Endothelial cell of umbilical vein (primary cell): ENCODE measurements at regions not wholly inside any gene's neighbourhood (a gene's known extent, or its start where the extent isn't known, plus 50 kb on each side); places are given as distances from the start of the nearest gene placed in this dataset.

Experiments used
- BruUV-seq: library from RNA; stranded (reverse); fragments of 400-500 nt; replicated peaks from 2 replicates; lab custom pipeline; 2021; lab: Mats Ljungman, UMichigan
- CTCF ChIA-PET: fragments of 300-600, 350-600 bp; sonication (Branson Sonifier 250); formaldehyde crosslinking; loops from one replicate; lab custom pipeline; 2021; ENCODE audit warnings: antibody characterized with exemption, inconsistent platforms; lab: Charles Lee
- POLR2A ChIA-PET: fragments of 300-600, 350-600 bp; sonication (Branson Sonifier 250); formaldehyde crosslinking; loops from one replicate; lab custom pipeline; 2021; ENCODE audit warnings: antibody characterized with exemption, inconsistent platforms; lab: Charles Lee
- DNase-seq: peaks from one replicate; pipeline ENCODE4 v3.0.0-alpha.2; 2011; ENCODE audit warnings: low read depth, low spot score
- FAIRE-seq: peaks from 2 replicates; lab custom pipeline; 2011; peaks lifted over from hg19 to GRCh38; lab: Jason Lieb, UNC
- H2AFZ ChIP-seq: 2 replicates; pipeline ENCODE4 v1.6.0; 2012; ENCODE audit warnings: low read depth, low read length, control low read depth, inconsistent platforms
- H3K27ac ChIP-seq: 2 replicates; pipeline ENCODE4 v1.5.1; 2011; ENCODE audit warnings: low read depth, mild to moderate bottlenecking, control low read depth, low read length, moderate library complexity; ENCODE audit not compliant: insufficient read depth
- H3K27me3 ChIP-seq, 2 experiments: 2 replicates each; pipeline versions ENCODE4 v1.6.0 to v1.6.1; 2011; ENCODE audit warnings: low read length in 2 of 2, mixed read lengths in 1 of 2; ENCODE audit not compliant: control insufficient read depth in 2 of 2, insufficient read depth in 2 of 2
- H3K36me3 ChIP-seq, 2 experiments: 2 replicates in 1 of 2; 3 replicates in 1 of 2; pipeline ENCODE4 v1.5.1; 2011; ENCODE audit warnings: low read length in 2 of 2, mild to moderate bottlenecking in 1 of 2, moderate library complexity in 1 of 2; ENCODE audit not compliant: control insufficient read depth in 2 of 2, insufficient read depth in 2 of 2; ENCODE audit errors: extremely low read depth in 1 of 2
- H3K4me1 ChIP-seq: 3 replicates; pipeline ENCODE4 v1.5.1; 2011; ENCODE audit warnings: mild to moderate bottlenecking, low read length; ENCODE audit not compliant: control insufficient read depth, insufficient read depth; ENCODE audit errors: extremely low read depth
- H3K4me2 ChIP-seq: 2 replicates; pipeline ENCODE4 v1.6.1; 2011; ENCODE audit warnings: low read length, control low read depth, mixed read lengths; ENCODE audit not compliant: insufficient read depth
- H3K4me3 ChIP-seq, 3 experiments: fragments of 200-600 bp in 1 of 3; sonication (generic), shearing (Covaris generic) in 1 of 3; replicated peaks in 1 of 3; 2 replicates each; pipeline ENCODE4 v1.5.1; 2011 to 2016; ENCODE audit warnings: control low read depth in 3 of 3, low read length in 3 of 3, mild to moderate bottlenecking in 2 of 3, inconsistent platforms in 1 of 3, low read depth in 1 of 3, moderate library complexity in 1 of 3; ENCODE audit not compliant: insufficient read depth in 1 of 3
- H3K79me2 ChIP-seq: 2 replicates; pipeline ENCODE4 v1.6.0; 2012; ENCODE audit warnings: low read length, inconsistent platforms; ENCODE audit not compliant: control insufficient read depth, insufficient read depth
- H3K9ac ChIP-seq: replicated peaks from 2 replicates; pipeline ENCODE3; 2011; ENCODE audit warnings: low read length, control low read depth; ENCODE audit not compliant: insufficient read depth; ENCODE audit errors: extremely low read depth
- H3K9me1 ChIP-seq: replicated peaks from 3 replicates; pipeline ENCODE4 v1.6.0; 2011; ENCODE audit warnings: mild to moderate bottlenecking, low read length; ENCODE audit not compliant: control insufficient read depth, insufficient read depth; ENCODE audit errors: extremely low read depth
- H3K9me3 ChIP-seq: replicated peaks from 2 replicates; pipeline ENCODE4 v1.5.1; 2012; ENCODE audit warnings: low read length, inconsistent platforms; ENCODE audit not compliant: control insufficient read depth, insufficient read depth
- H4K20me1 ChIP-seq: replicated peaks from 2 replicates; pipeline ENCODE3; 2011; ENCODE audit warnings: mild to moderate bottlenecking, low read length; ENCODE audit not compliant: control insufficient read depth, insufficient read depth; ENCODE audit errors: extremely low read depth
- CTCF ChIP-seq, 2 donors: IDR thresholded peaks; 1 replicate in 1 of 2; 2 replicates in 1 of 2; pipeline ENCODE4 v1.5.1; 2011; ENCODE audit warnings: low read length in 2 of 2, mild to moderate bottlenecking in 2 of 2, moderate library complexity in 2 of 2, control low read depth in 1 of 2, inconsistent platforms in 1 of 2, low read depth in 1 of 2; ENCODE audit not compliant: insufficient read depth in 1 of 2; ENCODE audit errors: extremely low read depth in 1 of 2
- EZH2 ChIP-seq: IDR thresholded peaks from 2 replicates; pipeline ENCODE4 v1.6.1; 2012; ENCODE audit warnings: borderline replicate concordance, low read depth, mild to moderate bottlenecking, moderate library complexity, low read length, inconsistent platforms; ENCODE audit not compliant: severe bottlenecking
- FOS ChIP-seq: IDR thresholded peaks from 2 replicates; pipeline ENCODE4 v1.6.1; 2011; ENCODE audit warnings: mild to moderate bottlenecking, low read length, moderate library complexity, borderline replicate concordance; ENCODE audit not compliant: insufficient read depth
- GATA2 ChIP-seq: IDR thresholded peaks from 2 replicates; pipeline ENCODE4 v1.7.0; 2011; ENCODE audit warnings: low read depth, mild to moderate bottlenecking, moderate library complexity, mixed read lengths, low read length; ENCODE audit not compliant: insufficient read length, insufficient read depth
- JUN ChIP-seq: IDR thresholded peaks from 2 replicates; pipeline ENCODE4 v1.6.1; 2011; ENCODE audit warnings: borderline replicate concordance, low read depth; ENCODE audit not compliant: insufficient read length, insufficient read depth
- MAX ChIP-seq: IDR thresholded peaks from 2 replicates; pipeline ENCODE4 v1.6.1; 2011; ENCODE audit not compliant: insufficient read depth, insufficient read length
- MYC ChIP-seq: IDR thresholded peaks from one replicate; pipeline ENCODE4 v1.6.1; 2011; ENCODE audit warnings: mild to moderate bottlenecking, low read depth, low read length
- POLR2A ChIP-seq: IDR thresholded peaks from 2 replicates; pipeline ENCODE4 v1.6.1; 2012; ENCODE audit warnings: low read depth, mild to moderate bottlenecking, control low read depth, low read length
- POLR2AphosphoS5 ChIP-seq: IDR thresholded peaks from 2 replicates; pipeline ENCODE4 v1.6.1; 2012; ENCODE audit warnings: low read depth, mild to moderate bottlenecking, control low read depth, low read length, moderate library complexity; ENCODE audit not compliant: insufficient read depth
- dilution Hi-C: fragments of 300-500 bp; cut with MboI; formaldehyde crosslinking; loops from one replicate; pipeline ENCODE4 v1.15.0; 2019; ENCODE audit warnings: low sequenced_read_pairs; ENCODE audit not compliant: extremely low pct_ligation_motif_present
- intact Hi-C: fragments of 100-400 bp; cut with micrococcal nuclease; formaldehyde crosslinking; loops from one replicate; pipeline ENCODE4 v1.10.0; 2022

- Histone ChIP-seq H3K27ac (no peak overlapping the region), H3K4me1 (no peaks in the 10 kb centered on the region), H3K36me3 (no peaks in the 10 kb centered on the region), H3K79me2 (no peaks in the 10 kb centered on the region), H3K9me1 (no peaks in the 10 kb centered on the region), H3K4me3 (no peak overlapping the region), H3K9me3 (peaks cover 6% of the 10 kb centered on the region), H3K4me2 (no peak overlapping the region), H2AFZ (no peak overlapping the region), H3K27me3 (no peaks in the 10 kb centered on the region), H3K9ac (no peak overlapping the region), H4K20me1 (no peaks in the 10 kb centered on the region)
- BruUV-seq, result no TSS peak
- DNase-seq, result no peak
- TF ChIP-seq CTCF (IDR thresholded peaks at IDR 0.05; ENCODE audit: extremely low read depth in 1 of 2, insufficient read depth in 1 of 2, low read depth in 1 of 2, low read length in 2 of 2), result no peak
- TF ChIP-seq POLR2AphosphoS5, result no peak
- no peak for TF ChIP-seq MYC
- ChIA-PET POLR2A (no interaction called here), CTCF (no interaction called here)
- no peak for FAIRE-seq
- intact Hi-C loops, result no loop called here
- dilution Hi-C loops, result no loop called here
Measured at GRCh38 chr19:31546205-31546960, 197.1 kb upstream of the TSHZ3 start.

- Histone ChIP-seq H3K9ac (no peak overlapping the region), H2AFZ (no peak overlapping the region), H3K9me1 (no peaks in the 10 kb centered on the region), H3K27ac (no peak overlapping the region), H3K4me2 (no peak overlapping the region), H3K79me2 (no peaks in the 10 kb centered on the region), H3K27me3 (no peaks in the 10 kb centered on the region), H3K9me3 (peaks cover 10% of the 10 kb centered on the region), H3K4me3 (no peak overlapping the region), H4K20me1 (no peaks in the 10 kb centered on the region), H3K4me1 (no peaks in the 10 kb centered on the region), H3K36me3 (no peaks in the 10 kb centered on the region)
- no peak for FAIRE-seq
- intact Hi-C loops (no loop called here), dilution Hi-C loops (no loop called here)
- DNase-seq, result no peak
- ChIA-PET CTCF (no interaction called here), POLR2A (no interaction called here)
- BruUV-seq, result no TSS peak
- TF ChIP-seq POLR2AphosphoS5, result no peak
- TF ChIP-seq MYC, result no peak
- TF ChIP-seq FOS, result no peak
- TF ChIP-seq EZH2, result no peak
- no peak for TF ChIP-seq POLR2A
- TF ChIP-seq JUN, result no peak
- no peak for TF ChIP-seq CTCF (IDR thresholded peaks at IDR 0.05; ENCODE audit: extremely low read depth in 1 of 2, insufficient read depth in 1 of 2, low read depth in 1 of 2, low read length in 2 of 2)
- no peak for TF ChIP-seq MAX
- no peak for TF ChIP-seq GATA2
Measured at GRCh38 chr19:31548941-31549340, 199.7 kb upstream of the TSHZ3 start.
